GM23338 (cell line): ENCODE measurements at regions not wholly inside any gene's neighbourhood (a gene's known extent, or its start where the extent isn't known, plus 50 kb on each side); places are given as distances from the start of the nearest gene placed in this dataset.

Experiments
- ATAC-seq: fragments of 200-7000 bp; cut with Tn5 transposase; 3 replicates; pipeline ENCODE4 v1.9.1; 2020
- DNase-seq: peaks from one replicate; pipeline ENCODE4 v3.0.0-alpha.2; 2015; ENCODE audit warnings: low spot score
- H2AFZ ChIP-seq: fragments of 200-600 bp; sonication (generic); 2 replicates; pipeline ENCODE4 v1.8.0; 2016; ENCODE audit warnings: antibody characterized with exemption, mild to moderate bottlenecking, moderate library complexity
- H3F3A ChIP-seq: fragments of 200-600 bp; sonication (generic); replicated peaks from 2 replicates; pipeline ENCODE4 v1.8.0; 2017; ENCODE audit warnings: antibody characterized with exemption, mixed run types, low read depth
- H3K27ac ChIP-seq: fragments of 200-600 bp; sonication (generic); 2 replicates; pipeline ENCODE4 v1.6.1; 2016; ENCODE audit warnings: low read depth
- H3K27me3 ChIP-seq: fragments of 200-600 bp; sonication (generic); 2 replicates; pipeline ENCODE4 v1.8.0; 2016; ENCODE audit warnings: mild to moderate bottlenecking, mixed run types, moderate library complexity; ENCODE audit not compliant: insufficient read depth
- H3K36me3 ChIP-seq: fragments of 200-600 bp; sonication (generic); 2 replicates; pipeline ENCODE4 v1.8.0; 2016; ENCODE audit warnings: mild to moderate bottlenecking; ENCODE audit not compliant: insufficient read depth
- H3K4me1 ChIP-seq: fragments of 200-600 bp; sonication (generic); 2 replicates; pipeline ENCODE4 v1.8.0; 2016; ENCODE audit warnings: mild to moderate bottlenecking, moderate library complexity; ENCODE audit not compliant: insufficient read depth
- H3K4me2 ChIP-seq: fragments of 200-600 bp; sonication (generic); 2 replicates; pipeline ENCODE4 v1.7.1; 2017; ENCODE audit warnings: mixed run types
- H3K4me3 ChIP-seq: fragments of 200-600 bp; sonication (generic); 2 replicates; pipeline ENCODE4 v1.6.1; 2016; ENCODE audit warnings: mixed run types
- H3K79me2 ChIP-seq: fragments of 200-600 bp; sonication (generic); replicated peaks from 2 replicates; pipeline ENCODE4 v1.8.0; 2017; ENCODE audit warnings: mild to moderate bottlenecking; ENCODE audit not compliant: insufficient read depth
- H3K9me2 ChIP-seq: fragments of 200-600 bp; sonication (generic); 2 replicates; pipeline ENCODE4 v1.8.0; 2017; ENCODE audit not compliant: insufficient read depth
- H4K20me1 ChIP-seq: fragments of 200-600 bp; sonication (generic); replicated peaks from 2 replicates; pipeline ENCODE4 v1.8.0; 2017; ENCODE audit warnings: mild to moderate bottlenecking; ENCODE audit not compliant: insufficient read depth
- H3K27ac Mint-ChIP-seq: 2 replicates; pipeline ENCODE4 v1.8.0; 2020; ENCODE audit warnings: inconsistent platforms, mild to moderate bottlenecking, moderate library complexity, mixed read lengths
- H3K27me3 Mint-ChIP-seq: 3 replicates; pipeline ENCODE4 v1.8.0; 2022; ENCODE audit warnings: low read depth, mild to moderate bottlenecking, moderate library complexity, mixed read lengths, inconsistent platforms; ENCODE audit not compliant: insufficient read depth, poor library complexity
- H3K36me3 Mint-ChIP-seq: 3 replicates; pipeline ENCODE4 v1.8.0; 2021; ENCODE audit warnings: low read depth, mild to moderate bottlenecking, inconsistent platforms, moderate library complexity, mixed read lengths
- H3K4me1 Mint-ChIP-seq: 3 replicates; pipeline ENCODE4 v1.8.0; 2020; ENCODE audit warnings: mild to moderate bottlenecking, inconsistent platforms, mixed read lengths
- H3K4me3 Mint-ChIP-seq: 3 replicates; pipeline ENCODE4 v1.8.0; 2021; ENCODE audit warnings: moderate library complexity, mild to moderate bottlenecking, inconsistent platforms, mixed read lengths
- H3K9me3 Mint-ChIP-seq: 3 replicates; pipeline ENCODE4 v1.8.0; 2020; ENCODE audit warnings: moderate library complexity, mild to moderate bottlenecking, inconsistent platforms, mixed read lengths
- EZH2 ChIP-seq: fragments of 200-600 bp; sonication (generic); IDR thresholded peaks from one replicate; pipeline ENCODE4 v1.8.0; 2017; ENCODE audit warnings: antibody characterized with exemption, mild to moderate bottlenecking, low read depth; ENCODE audit not compliant: unreplicated experiment
- EZH2phosphoT487 ChIP-seq: fragments of 200-600 bp; sonication (generic); IDR thresholded peaks from one replicate; pipeline ENCODE4 v1.8.1; 2018; ENCODE audit warnings: antibody characterized with exemption; ENCODE audit not compliant: unreplicated experiment
- JUNB ChIP-seq: IDR thresholded peaks from one replicate; pipeline ENCODE4 v1.6.1; 2016; ENCODE audit warnings: antibody characterized with exemption; ENCODE audit not compliant: unreplicated experiment
- NANOG ChIP-seq: IDR thresholded peaks from 2 replicates; pipeline ENCODE4 v1.6.1; 2016; ENCODE audit warnings: antibody characterized with exemption, borderline replicate concordance
- POLR2AphosphoS5 ChIP-seq: IDR thresholded peaks from 2 replicates; pipeline ENCODE4 v1.6.1; 2016; ENCODE audit warnings: antibody characterized with exemption, low read depth
- REST ChIP-seq: IDR thresholded peaks from one replicate; pipeline ENCODE4 v1.6.1; 2018; ENCODE audit warnings: antibody characterized with exemption; ENCODE audit not compliant: unreplicated experiment
- STAT1 ChIP-seq: IDR thresholded peaks from one replicate; pipeline ENCODE4 v1.6.1; 2016; ENCODE audit warnings: antibody characterized with exemption; ENCODE audit not compliant: unreplicated experiment
- ZNF331 ChIP-seq: fragments of 250-450 bp; sonication (Bioruptor Pico); IDR thresholded peaks from 2 replicates; pipeline ENCODE4 v1.5.0; 2020; ENCODE audit warnings: low read depth, mild to moderate bottlenecking, moderate library complexity
- TF ChIP-seq, protein P1 (sequence below): IDR thresholded peaks from 2 replicates; pipeline ENCODE4 v1.6.1; 2016; ENCODE audit warnings: antibody characterized with exemption
- TF ChIP-seq, protein P2 (sequence below), 2 experiments: fragments of 200-600 bp in 1 of 2; sonication (generic) in 1 of 2; conservative IDR thresholded peaks; 2 replicates each; pipeline versions ENCODE4 v1.5.1 to v1.6.1; 2016 to 2017; ENCODE audit warnings: antibody characterized with exemption in 2 of 2, low read depth in 2 of 2, mild to moderate bottlenecking in 2 of 2, moderate library complexity in 1 of 2

- Mint-ChIP-seq H3K27ac (no peak overlapping the region), H3K36me3 (no peaks in the 10 kb centered on the region), H3K9me3 (no peaks in the 10 kb centered on the region), H3K4me1 (peaks cover 8% of the 10 kb centered on the region; the same call in 2 of the 3 replicates), H3K4me3 (no peak overlapping the region), H3K27me3 (no peaks in the 10 kb centered on the region)
- no peaks in the 10 kb centered on the region for H4K20me1 ChIP-seq
- H3K4me1 ChIP-seq = no peaks in the 10 kb centered on the region
- H3K36me3 ChIP-seq = no peaks in the 10 kb centered on the region
- H3K9me2 ChIP-seq = peaks cover 10% of the 10 kb centered on the region; the same call in 1 of the 2 replicates
- no peaks in the 10 kb centered on the region for H3K79me2 ChIP-seq
- no peak for ATAC-seq
- TF ChIP-seq POLR2AphosphoS5 (no peak), ZNF331 (CRISPR knock-in tag) (no peak), EZH2 (no peak), REST (no peak), NANOG (no peak)
- TF ChIP-seq, protein P1, sequence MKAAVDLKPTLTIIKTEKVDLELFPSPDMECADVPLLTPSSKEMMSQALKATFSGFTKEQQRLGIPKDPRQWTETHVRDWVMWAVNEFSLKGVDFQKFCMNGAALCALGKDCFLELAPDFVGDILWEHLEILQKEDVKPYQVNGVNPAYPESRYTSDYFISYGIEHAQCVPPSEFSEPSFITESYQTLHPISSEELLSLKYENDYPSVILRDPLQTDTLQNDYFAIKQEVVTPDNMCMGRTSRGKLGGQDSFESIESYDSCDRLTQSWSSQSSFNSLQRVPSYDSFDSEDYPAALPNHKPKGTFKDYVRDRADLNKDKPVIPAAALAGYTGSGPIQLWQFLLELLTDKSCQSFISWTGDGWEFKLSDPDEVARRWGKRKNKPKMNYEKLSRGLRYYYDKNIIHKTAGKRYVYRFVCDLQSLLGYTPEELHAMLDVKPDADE = no peak
- no peaks in the 10 kb centered on the region for H3F3A ChIP-seq
- no peak overlapping the region for H3K4me3 ChIP-seq
- no peak overlapping the region for H3K4me2 ChIP-seq
- no peaks in the 10 kb centered on the region for H3K27me3 ChIP-seq
- H3K27ac ChIP-seq = no peak overlapping the region
- no peak overlapping the region; the same call in 1 of the 2 replicates for H2AFZ ChIP-seq
- DNase-seq = no peak
These were observed 424.7 kb upstream of the MAF start for GRCh38 chr16:80025236-80025635.

DNA sequence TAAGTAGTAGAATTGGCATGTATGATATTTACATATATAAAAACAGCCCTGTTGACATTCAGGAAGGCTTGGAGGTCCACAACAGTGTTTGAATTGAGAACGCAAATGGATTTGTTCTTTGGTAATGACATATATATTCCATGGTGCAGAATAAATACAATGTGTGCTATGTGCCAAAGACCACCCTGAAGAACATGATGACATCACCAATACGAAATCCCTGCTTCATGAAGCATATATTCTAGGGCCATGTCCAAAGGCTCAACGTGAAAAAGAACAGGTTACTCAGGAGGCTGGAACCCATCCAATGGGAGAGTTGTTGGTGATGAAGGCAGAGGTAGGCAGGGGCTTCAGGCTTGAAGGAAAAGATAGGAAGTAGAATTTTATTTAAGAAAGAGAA is 423.9 kb upstream of the MAF start:
- H3K27ac Mint-ChIP-seq = no peak overlapping the region
- no peaks in the 10 kb centered on the region for H3K9me3 Mint-ChIP-seq
- Histone ChIP-seq H4K20me1 (no peaks in the 10 kb centered on the region), H3K4me2 (no peak overlapping the region), H3K9me2 (peaks cover 12% of the 10 kb centered on the region; the same call in 1 of the 2 replicates), H3K36me3 (no peaks in the 10 kb centered on the region), H3K27ac (no peak overlapping the region), H3F3A (no peaks in the 10 kb centered on the region), H3K4me1 (no peaks in the 10 kb centered on the region), H2AFZ (no peak overlapping the region), H3K27me3 (no peaks in the 10 kb centered on the region), H3K79me2 (no peaks in the 10 kb centered on the region), H3K4me3 (no peak overlapping the region)
- no peak for DNase-seq
- H3K4me3 Mint-ChIP-seq = no peak overlapping the region
- ATAC-seq = no peak
- H3K4me1 Mint-ChIP-seq = peaks cover 3% of the 10 kb centered on the region; the same call in 2 of the 3 replicates
- no peaks in the 10 kb centered on the region for H3K36me3 Mint-ChIP-seq
- H3K27me3 Mint-ChIP-seq = no peaks in the 10 kb centered on the region
- TF ChIP-seq NANOG (no peak), EZH2 (no peak), STAT1 (no peak), ZNF331 (CRISPR knock-in tag) (no peak), EZH2phosphoT487 (no peak), JUNB (no peak)
- TF ChIP-seq, protein P2, sequence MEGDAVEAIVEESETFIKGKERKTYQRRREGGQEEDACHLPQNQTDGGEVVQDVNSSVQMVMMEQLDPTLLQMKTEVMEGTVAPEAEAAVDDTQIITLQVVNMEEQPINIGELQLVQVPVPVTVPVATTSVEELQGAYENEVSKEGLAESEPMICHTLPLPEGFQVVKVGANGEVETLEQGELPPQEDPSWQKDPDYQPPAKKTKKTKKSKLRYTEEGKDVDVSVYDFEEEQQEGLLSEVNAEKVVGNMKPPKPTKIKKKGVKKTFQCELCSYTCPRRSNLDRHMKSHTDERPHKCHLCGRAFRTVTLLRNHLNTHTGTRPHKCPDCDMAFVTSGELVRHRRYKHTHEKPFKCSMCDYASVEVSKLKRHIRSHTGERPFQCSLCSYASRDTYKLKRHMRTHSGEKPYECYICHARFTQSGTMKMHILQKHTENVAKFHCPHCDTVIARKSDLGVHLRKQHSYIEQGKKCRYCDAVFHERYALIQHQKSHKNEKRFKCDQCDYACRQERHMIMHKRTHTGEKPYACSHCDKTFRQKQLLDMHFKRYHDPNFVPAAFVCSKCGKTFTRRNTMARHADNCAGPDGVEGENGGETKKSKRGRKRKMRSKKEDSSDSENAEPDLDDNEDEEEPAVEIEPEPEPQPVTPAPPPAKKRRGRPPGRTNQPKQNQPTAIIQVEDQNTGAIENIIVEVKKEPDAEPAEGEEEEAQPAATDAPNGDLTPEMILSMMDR (conservative IDR thresholded peaks at IDR 0.05; ENCODE audit: low read depth in 2 of 2) = no peak
